Gastrocnemius medialis (tissue), 4 donors: ENCODE measurements at regions not wholly inside any gene's neighbourhood (a gene's known extent, or its start where the extent isn't known, plus 50 kb on each side); places are given as distances from the start of the nearest gene placed in this dataset.

Source experiments
- ATAC-seq, 2 donors: fragments of 150-250 bp; one replicate each; pipeline ENCODE4 v1.9.1; 2016
- DNase-seq, 2 donors: peaks; one replicate each; pipeline ENCODE4 v3.0.0-alpha.2; 2019
- H3K27ac ChIP-seq, 4 donors: fragments of 200-600 bp; sonication (generic); 1 replicate in 1 of 4; 2 replicates in 3 of 4; pipeline ENCODE4 v1.5.1; 2016 to 2018; ENCODE audit warnings: mild to moderate bottlenecking in 2 of 4, moderate library complexity in 1 of 4
- H3K27me3 ChIP-seq, 3 donors: fragments of 200-600 bp; sonication (generic) in 2 of 3; 1 replicate in 1 of 3; 2 replicates in 2 of 3; pipeline versions ENCODE4 v1.5.1 to v1.6.0; 2016 to 2019; ENCODE audit warnings: mild to moderate bottlenecking in 1 of 3, moderate library complexity in 1 of 3
- H3K36me3 ChIP-seq, 2 donors: fragments of 200-600 bp; sonication (generic) in 1 of 2; one replicate each; pipeline ENCODE4 v1.5.1; 2017 to 2018
- H3K4me1 ChIP-seq, 2 donors: fragments of 200-600 bp; sonication (generic) in 1 of 2; one replicate each; pipeline ENCODE4 v1.5.1; 2016 to 2017; ENCODE audit warnings: mild to moderate bottlenecking in 2 of 2
- H3K4me3 ChIP-seq, 4 donors: fragments of 200-600 bp; sonication (generic) in 3 of 4; 1 replicate in 1 of 4; 2 replicates in 3 of 4; pipeline ENCODE4 v1.5.1; 2016 to 2019; ENCODE audit warnings: mild to moderate bottlenecking in 2 of 4
- H3K9me3 ChIP-seq, 3 donors: fragments of 200-600 bp; sonication (generic) in 2 of 3; 1 replicate in 1 of 3; 2 replicates in 2 of 3; pipeline ENCODE4 v1.5.1; 2016 to 2019
- POLR2A ChIP-seq, 2 donors: fragments of 450-650 bp; IDR thresholded peaks; one replicate each; pipeline ENCODE4 v1.6.1; 2017; ENCODE audit warnings: antibody characterized with exemption in 2 of 2, mild to moderate bottlenecking in 2 of 2, moderate library complexity in 2 of 2
- in situ Hi-C, 4 donors: fragments of 200-750 bp; cut with MboI; loops; one replicate each; pipeline versions ENCODE4 v1.15.0 to v1.8.0; 2017; ENCODE audit warnings: low sequenced_read_pairs in 4 of 4
- intact Hi-C: fragments of 100-400 bp; cut with DNase I; formaldehyde crosslinking; loops from one replicate; pipeline ENCODE4 v1.15.1; 2023; ENCODE audit warnings: low total_unique reads
- TF ChIP-seq, protein P1 (sequence below), 5 experiments: fragments of 450-650 bp in 3 of 5; fragments of 200-600 bp in 2 of 5; sonication (generic) in 2 of 5; IDR thresholded peaks in 4 of 5; conservative IDR thresholded peaks in 1 of 5; 1 replicate in 4 of 5; 2 replicates in 1 of 5; pipeline ENCODE4 v1.5.1; 2016 to 2019; ENCODE audit warnings: antibody characterized with exemption in 5 of 5, mild to moderate bottlenecking in 3 of 5, moderate library complexity in 3 of 5

- no peaks in the 10 kb centered on the region for H3K36me3 ChIP-seq
- no peak overlapping the region for H3K4me3 ChIP-seq
- no peak for ATAC-seq
- intact Hi-C loops, result no loop called here
- H3K27me3 ChIP-seq, result no peaks in the 10 kb centered on the region
- H3K4me1 ChIP-seq, result no peaks in the 10 kb centered on the region
- H3K27ac ChIP-seq, result no peak overlapping the region
- in situ Hi-C loops, result loop anchor here in 1 of 4 donors (25.0 kb wide), 1 partner anchor 100 kb away; no protein-coding TSS in a partner anchor
- DNase-seq, result no peak
- no peak for TF ChIP-seq POLR2A (IDR thresholded peaks at IDR 0.05)
- TF ChIP-seq, protein P1, sequence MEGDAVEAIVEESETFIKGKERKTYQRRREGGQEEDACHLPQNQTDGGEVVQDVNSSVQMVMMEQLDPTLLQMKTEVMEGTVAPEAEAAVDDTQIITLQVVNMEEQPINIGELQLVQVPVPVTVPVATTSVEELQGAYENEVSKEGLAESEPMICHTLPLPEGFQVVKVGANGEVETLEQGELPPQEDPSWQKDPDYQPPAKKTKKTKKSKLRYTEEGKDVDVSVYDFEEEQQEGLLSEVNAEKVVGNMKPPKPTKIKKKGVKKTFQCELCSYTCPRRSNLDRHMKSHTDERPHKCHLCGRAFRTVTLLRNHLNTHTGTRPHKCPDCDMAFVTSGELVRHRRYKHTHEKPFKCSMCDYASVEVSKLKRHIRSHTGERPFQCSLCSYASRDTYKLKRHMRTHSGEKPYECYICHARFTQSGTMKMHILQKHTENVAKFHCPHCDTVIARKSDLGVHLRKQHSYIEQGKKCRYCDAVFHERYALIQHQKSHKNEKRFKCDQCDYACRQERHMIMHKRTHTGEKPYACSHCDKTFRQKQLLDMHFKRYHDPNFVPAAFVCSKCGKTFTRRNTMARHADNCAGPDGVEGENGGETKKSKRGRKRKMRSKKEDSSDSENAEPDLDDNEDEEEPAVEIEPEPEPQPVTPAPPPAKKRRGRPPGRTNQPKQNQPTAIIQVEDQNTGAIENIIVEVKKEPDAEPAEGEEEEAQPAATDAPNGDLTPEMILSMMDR (IDR thresholded peaks at IDR 0.05 in 4 of 5, conservative IDR thresholded peaks at IDR 0.05 in 1 of 5), result no peak
- H3K9me3 ChIP-seq, result no peaks in the 10 kb centered on the region
Measured at GRCh38 chr18:10162340-10162739, 248.5 kb downstream of the VAPA start.

- Histone ChIP-seq H3K9me3 (no peaks in the 10 kb centered on the region), H3K4me3 (no peak overlapping the region), H3K4me1 (no peaks in the 10 kb centered on the region), H3K27ac (no peak overlapping the region), H3K27me3 (no peaks in the 10 kb centered on the region), H3K36me3 (no peaks in the 10 kb centered on the region)
- no peak for DNase-seq
- in situ Hi-C loops, result loop anchor here in 1 of 4 donors (25.0 kb wide), 1 partner anchor 98 kb away; no protein-coding TSS in a partner anchor
- intact Hi-C loops, result no loop called here
- TF ChIP-seq, protein P1 (IDR thresholded peaks at IDR 0.05 in 4 of 5, conservative IDR thresholded peaks at IDR 0.05 in 1 of 5), result no peak
- TF ChIP-seq POLR2A (IDR thresholded peaks at IDR 0.05), result no peak
- no peak for ATAC-seq
Measured at GRCh38 chr18:10164271-10165071, 250.7 kb downstream of the VAPA start.

- no peaks in the 10 kb centered on the region for H3K4me1 ChIP-seq
- DNase-seq (no peak), ATAC-seq (no peak)
- H3K4me3 ChIP-seq, result no peak overlapping the region
- no peaks in the 10 kb centered on the region for H3K36me3 ChIP-seq
- H3K27ac ChIP-seq, result no peak overlapping the region
- TF ChIP-seq, protein P1 (IDR thresholded peaks at IDR 0.05 in 4 of 5, conservative IDR thresholded peaks at IDR 0.05 in 1 of 5), result no peak
- no peak for TF ChIP-seq POLR2A (IDR thresholded peaks at IDR 0.05)
- in situ Hi-C loops, result loop anchor here in 1 of 4 donors (25.0 kb wide), 1 partner anchor 96 kb away; no protein-coding TSS in a partner anchor
- no peaks in the 10 kb centered on the region for H3K27me3 ChIP-seq
- intact Hi-C loops, result no loop called here
- H3K9me3 ChIP-seq, result no peaks in the 10 kb centered on the region
Measured at GRCh38 chr18:10166164-10166807, 252.5 kb downstream of the VAPA start.

DNA sequence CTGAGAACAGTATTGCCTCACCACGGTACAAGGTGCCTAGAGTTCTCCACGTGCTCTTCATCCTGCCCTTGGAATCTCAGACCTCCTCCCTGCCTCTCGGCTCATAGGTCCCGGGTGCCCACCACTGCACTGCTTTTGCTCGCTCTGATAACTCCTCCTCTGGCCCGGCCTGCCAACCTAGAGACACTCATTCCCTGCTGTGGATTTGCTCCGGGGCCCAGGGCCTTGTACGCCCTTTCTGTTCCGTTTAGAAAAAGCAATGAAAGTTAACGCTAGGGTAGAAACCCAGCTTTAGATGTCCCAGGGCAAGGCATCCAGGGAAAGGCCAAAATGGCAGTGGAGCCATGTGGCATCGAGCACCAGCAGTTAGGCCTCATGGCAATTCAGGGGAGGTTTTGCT lies 253.9 kb downstream of the VAPA start:
- no peak for TF ChIP-seq POLR2A (IDR thresholded peaks at IDR 0.05)
- TF ChIP-seq, protein P1 (IDR thresholded peaks at IDR 0.05 in 4 of 5, conservative IDR thresholded peaks at IDR 0.05 in 1 of 5), result no peak
- Histone ChIP-seq H3K4me1 (no peaks in the 10 kb centered on the region), H3K27ac (no peak overlapping the region), H3K9me3 (no peaks in the 10 kb centered on the region), H3K27me3 (no peaks in the 10 kb centered on the region), H3K4me3 (no peak overlapping the region), H3K36me3 (no peaks in the 10 kb centered on the region)
- no peak for DNase-seq
- in situ Hi-C loops, result loop anchor here in 1 of 4 donors (25.0 kb wide), 1 partner anchor 95 kb away; no protein-coding TSS in a partner anchor
- intact Hi-C loops, result no loop called here
- ATAC-seq, result no peak
